ENCODE measurements at regions not wholly inside any gene's neighbourhood (a gene's known extent, or its start where the extent isn't known, plus 50 kb on each side); places are given as distances from the start of the nearest gene placed in this dataset.
A peak's percentile ranks its signal among the peaks of the same experiment; 100 is the strongest.

DNA sequence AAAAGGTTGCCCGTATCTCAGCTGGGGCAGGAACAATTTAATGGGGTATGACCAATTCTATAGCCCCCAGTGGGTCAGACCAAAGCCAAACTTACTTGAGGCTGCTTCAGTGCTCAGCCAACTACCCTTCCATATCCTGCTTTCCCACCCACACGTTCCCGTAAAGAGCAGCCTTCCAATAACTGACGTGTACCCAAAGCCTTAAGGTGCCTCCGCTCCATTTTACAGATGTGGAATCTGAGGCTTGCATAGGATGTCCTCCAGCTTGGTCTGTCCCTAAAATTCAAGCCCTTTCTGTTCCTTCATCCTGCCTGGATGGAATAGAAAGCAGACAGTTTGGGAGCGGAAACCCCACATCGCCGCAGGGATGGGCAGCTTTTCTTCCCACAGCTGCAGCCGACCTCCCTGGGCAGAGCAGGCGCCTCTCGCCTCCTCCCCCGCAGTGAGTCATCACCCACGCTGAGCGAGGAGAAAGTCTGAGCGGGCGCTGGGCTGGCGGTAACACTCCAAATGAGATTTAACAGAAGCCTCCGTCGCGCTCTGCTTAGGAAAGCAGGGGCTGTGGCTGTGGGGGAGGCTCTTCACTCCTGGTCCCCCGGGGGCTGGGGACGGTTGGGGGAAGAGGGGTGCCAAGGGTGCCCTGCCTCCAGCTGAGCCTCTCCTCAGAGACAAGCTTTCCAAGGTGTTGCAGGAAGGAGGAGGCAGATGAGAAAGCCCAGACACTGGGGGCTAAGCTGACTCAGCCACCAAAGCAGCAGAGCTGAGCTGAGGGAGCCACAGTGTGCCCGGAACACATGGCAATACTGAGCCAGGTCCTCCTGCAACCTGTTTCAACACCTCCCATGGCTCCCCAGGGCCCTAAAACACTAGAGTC lies 57.8 kb upstream of the HRH1 start:
- H4K5ac ChIP-seq (ENCODE audit: insufficient read length, low read depth, low read length), result no peak overlapping the region
- H3K23ac ChIP-seq (ENCODE audit: insufficient read length), result no peak overlapping the region
- H2AFZ ChIP-seq (ENCODE audit: low read length), result peak overlapping the region; percentile 91
- H2BK12ac ChIP-seq (ENCODE audit: low read depth, low read length), result no peak overlapping the region
- peak overlapping the region; percentile 42 to 63; a peak in 3 of 4 replicates for H3K4me2 ChIP-seq (ENCODE audit: insufficient read depth in 1 of 2, low read depth in 2 of 2, low read length in 2 of 2)
- H3K79me2 ChIP-seq (ENCODE audit: control insufficient read depth in 1 of 2, insufficient read depth in 2 of 2, low read length in 2 of 2), result no peaks in the 10 kb centered on the region
- no peak overlapping the region for H3K9ac ChIP-seq (replicated peaks in 1 of 4; ENCODE audit: extremely low read depth in 1 of 4, low read depth in 3 of 4, low read length in 3 of 4)
- H4K20me1 ChIP-seq (replicated peaks in 1 of 2; ENCODE audit: control insufficient read depth in 1 of 2, insufficient read depth in 2 of 2, low read length in 2 of 2), result no peaks in the 10 kb centered on the region
- POLR2A ChIA-PET (ENCODE audit: partially characterized antibody), result interaction anchor here (0.6 to 1.2 kb wide), 2 partner anchors 77 to 89 kb away, joined by 3 read pairs; no protein-coding TSS in a partner anchor
- H3K18ac ChIP-seq (ENCODE audit: extremely low read depth, low read length), result peak overlapping the region; percentile 78; the same call in 1 of the 2 replicates
- H2BK120ac ChIP-seq (replicated peaks; ENCODE audit: low read depth, low read length), result peak overlapping the region; percentile 75
- H3K4me3 ChIP-seq (ENCODE audit: extremely low read depth in 1 of 4, insufficient read depth in 2 of 4, low read depth in 3 of 4, low read length in 4 of 4), result peak overlapping the region; percentile 7 to 48 (median 26); a peak in 5 of 8 replicates
- peak overlapping the region; percentile 52; the same call in 1 of the 2 replicates for H2BK20ac ChIP-seq (ENCODE audit: low read length)
- FAIRE-seq (no peak), DNase-seq (ENCODE audit: low read depth in 1 of 2, low spot score in 2 of 2) (peak in 1 of 2 experiments; percentile 55)
- no peak overlapping the region for H3K27ac ChIP-seq (ENCODE audit: low read depth, low read length)
- H3K9me3 ChIP-seq (ENCODE audit: insufficient read depth in 2 of 2, low read depth in 1 of 2, low read length in 1 of 2), result no peaks in the 10 kb centered on the region
- WGBS, 2 experiments (ENCODE audit: extremely low coverage in 1 of 2, insufficient coverage in 1 of 2, insufficient read length in 1 of 2, insufficient replicate concordance in 2 of 2, low coverage in 1 of 2, low lambda C conversion rate in 2 of 2, missing lambda C conversion rate in 1 of 2), result 43% methylated on average over 13 of the region's 23 CpGs; no CpG with 5 or more reads in 1 of the 2 experiments
- no peak overlapping the region for H4K91ac ChIP-seq (replicated peaks; ENCODE audit: insufficient read length, low read length)
- H3K56ac ChIP-seq (replicated peaks; ENCODE audit: insufficient read length, low read depth, low read length), result no peak overlapping the region
- H3K27me3 ChIP-seq (replicated peaks in 1 of 4; ENCODE audit: control insufficient read depth in 3 of 4, extremely low read depth in 1 of 4, insufficient read depth in 3 of 4, low read length in 3 of 4), result peaks cover 0 to 3% (median 0%) of the 10 kb centered on the region in 4 experiments; a peak in 2 of 7 replicates
- H2AK5ac ChIP-seq (ENCODE audit: low read depth, low read length), result no peak overlapping the region
- H3K79me1 ChIP-seq (ENCODE audit: low read depth, low read length), result no peaks in the 10 kb centered on the region
- H3K4ac ChIP-seq (replicated peaks; ENCODE audit: insufficient read length, low read depth, low read length), result no peak overlapping the region
- H3K14ac ChIP-seq (ENCODE audit: insufficient read length), result no peak overlapping the region
- H3K36me3 ChIP-seq (ENCODE audit: control insufficient read depth in 2 of 4, insufficient read depth in 4 of 4, low read length in 3 of 4), result no peaks in the 10 kb centered on the region
- CTCF ChIA-PET (ENCODE audit: partially characterized antibody), result interaction anchor here (0.8 to 9.3 kb wide), 18 partner anchors 10 to 241 kb away, joined by 3 to 76 read pairs (median 4); partner anchors contain the start of gene HRH1
- peaks cover 0 to 8% (median 4%) of the 10 kb centered on the region in 4 experiments; a peak in 6 of 7 replicates for H3K4me1 ChIP-seq (replicated peaks in 1 of 4; ENCODE audit: control insufficient read depth in 3 of 4, insufficient read depth in 4 of 4, low read length in 3 of 4)
- H2BK15ac ChIP-seq (ENCODE audit: low read length), result peak overlapping the region; percentile 74; the same call in 1 of the 2 replicates
- no peaks in the 10 kb centered on the region for H3K23me2 ChIP-seq (ENCODE audit: low read depth, low read length)
- H2BK5ac ChIP-seq (ENCODE audit: low read depth, low read length), result peak overlapping the region; percentile 61; the same call in 1 of the 2 replicates
- H4K8ac ChIP-seq (ENCODE audit: extremely low read depth, insufficient read depth, low read length), result no peak overlapping the region; the same call in 1 of the 2 replicates
